ENCODE measurements at regions not wholly inside any gene's neighbourhood (a gene's known extent, or its start where the extent isn't known, plus 50 kb on each side); places are given as distances from the start of the nearest gene placed in this dataset.

GRCh38 chr6:92024110-92024509, 1395.2 kb downstream of the EPHA7 start:
- no peak overlapping the region for H3K4me3 ChIP-seq (ENCODE audit: low read depth, low read length)
- no peak for TF ChIP-seq CTCF (IDR thresholded peaks at IDR 0.05; ENCODE audit: low read depth, low read length)
- TF ChIP-seq MYC (IDR thresholded peaks at IDR 0.05; ENCODE audit: low read depth, low read length): no peak
- TF ChIP-seq MAX (IDR thresholded peaks at IDR 0.05; ENCODE audit: low read depth, low read length): no peak
- no peak for TF ChIP-seq POLR2A (IDR thresholded peaks at IDR 0.05; ENCODE audit: extremely low read depth, insufficient read length)
- DNase-seq (ENCODE audit: low read depth): no peak

- TF ChIP-seq CTCF (IDR thresholded peaks at IDR 0.05; ENCODE audit: low read depth, low read length): no peak
- TF ChIP-seq POLR2A (IDR thresholded peaks at IDR 0.05; ENCODE audit: extremely low read depth, insufficient read length): no peak
- TF ChIP-seq MYC (IDR thresholded peaks at IDR 0.05; ENCODE audit: low read depth, low read length): no peak
- no peak for TF ChIP-seq MAX (IDR thresholded peaks at IDR 0.05; ENCODE audit: low read depth, low read length)
- no peak for DNase-seq (ENCODE audit: low read depth)
- no peak overlapping the region for H3K4me3 ChIP-seq (ENCODE audit: low read depth, low read length)
These were observed 1395.9 kb downstream of the EPHA7 start for GRCh38 chr6:92023410-92023966.

GRCh38 chr6:92011681-92012245, 1407.6 kb downstream of the EPHA7 start:
- no peak overlapping the region for H3K4me3 ChIP-seq (ENCODE audit: low read depth, low read length)
- no peak for DNase-seq (ENCODE audit: low read depth)
- TF ChIP-seq CTCF (IDR thresholded peaks at IDR 0.05; ENCODE audit: low read depth, low read length): no peak
- no peak for TF ChIP-seq MAX (IDR thresholded peaks at IDR 0.05; ENCODE audit: low read depth, low read length)
- no peak for TF ChIP-seq MYC (IDR thresholded peaks at IDR 0.05; ENCODE audit: low read depth, low read length)
- no peak for TF ChIP-seq POLR2A (IDR thresholded peaks at IDR 0.05; ENCODE audit: extremely low read depth, insufficient read length)

DNA sequence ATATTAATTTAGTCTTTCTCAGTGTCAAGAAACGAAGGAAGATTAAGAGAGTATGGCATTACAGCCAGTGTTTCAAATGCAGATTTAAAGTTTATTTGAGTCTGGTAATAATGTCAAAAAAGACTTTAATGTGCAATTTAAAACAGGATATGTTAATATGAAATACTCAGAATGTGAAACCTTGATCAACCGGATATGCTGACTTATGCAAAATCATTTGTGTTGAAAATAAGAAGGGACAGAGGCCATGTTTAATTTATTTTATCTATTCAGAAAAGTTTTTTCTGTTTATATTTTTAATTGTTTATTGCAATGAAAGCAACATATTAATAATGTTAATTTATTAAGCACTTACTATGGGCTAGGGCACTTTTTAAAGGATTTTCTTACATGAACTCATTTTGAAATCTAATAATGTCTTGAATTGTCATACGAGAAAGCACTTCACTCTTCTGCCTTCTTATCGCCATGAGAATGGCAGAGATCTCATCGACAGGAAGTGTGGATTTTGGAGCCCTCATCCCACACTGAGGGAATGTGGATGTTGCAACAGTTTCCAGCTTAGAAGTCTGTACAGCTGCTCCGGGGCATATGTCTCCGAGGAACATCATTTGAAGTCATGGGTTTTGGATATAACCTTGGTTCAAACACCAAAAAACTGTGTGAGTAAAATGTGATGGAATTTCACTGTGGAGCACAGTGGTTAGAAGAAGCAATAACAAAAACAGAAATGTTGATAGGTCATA, 1410.4 kb downstream of the EPHA7 start:
- DNase-seq (ENCODE audit: low read depth): no peak
- no peak overlapping the region for H3K4me3 ChIP-seq (ENCODE audit: low read depth, low read length)
- TF ChIP-seq MAX (IDR thresholded peaks at IDR 0.05; ENCODE audit: low read depth, low read length) (no peak), CTCF (IDR thresholded peaks at IDR 0.05; ENCODE audit: low read depth, low read length) (no peak), MYC (IDR thresholded peaks at IDR 0.05; ENCODE audit: low read depth, low read length) (no peak), POLR2A (IDR thresholded peaks at IDR 0.05; ENCODE audit: extremely low read depth, insufficient read length) (no peak)

DNA sequence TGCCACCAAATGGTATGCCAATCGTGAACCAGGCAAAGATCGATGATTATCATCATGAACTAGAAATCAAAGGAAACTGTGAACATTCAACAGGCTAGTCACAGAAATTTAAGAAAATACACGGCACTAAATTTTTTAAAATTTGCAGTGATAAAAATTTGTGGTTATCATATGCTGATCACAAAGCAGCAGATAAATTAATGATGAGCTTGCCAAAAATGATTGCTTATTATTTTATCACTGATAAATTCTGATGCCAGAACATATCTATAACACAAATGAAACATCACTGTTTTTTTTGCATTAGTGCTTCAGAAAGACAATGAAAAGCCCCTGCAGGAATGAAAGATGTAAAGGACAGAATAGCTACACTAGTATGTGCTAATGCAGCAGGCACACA, 1413.2 kb upstream of the MAP3K7 start:
- H3K4me3 ChIP-seq (ENCODE audit: low read depth, low read length): no peak overlapping the region
- no peak for DNase-seq (ENCODE audit: low read depth)
- TF ChIP-seq POLR2A (IDR thresholded peaks at IDR 0.05; ENCODE audit: extremely low read depth, insufficient read length): no peak
- TF ChIP-seq MYC (IDR thresholded peaks at IDR 0.05; ENCODE audit: low read depth, low read length): no peak
- no peak for TF ChIP-seq MAX (IDR thresholded peaks at IDR 0.05; ENCODE audit: low read depth, low read length)
- TF ChIP-seq CTCF (IDR thresholded peaks at IDR 0.05; ENCODE audit: low read depth, low read length): no peak
